ENCODE measurements at regions not wholly inside any gene's neighbourhood (a gene's known extent, or its start where the extent isn't known, plus 50 kb on each side); places are given as distances from the start of the nearest gene placed in this dataset.
"Not testable (repeated sequence)": the region's sequence is repeated elsewhere in the genome, so short reads cannot be mapped to it uniquely, and the experiment has no call there.

DNA sequence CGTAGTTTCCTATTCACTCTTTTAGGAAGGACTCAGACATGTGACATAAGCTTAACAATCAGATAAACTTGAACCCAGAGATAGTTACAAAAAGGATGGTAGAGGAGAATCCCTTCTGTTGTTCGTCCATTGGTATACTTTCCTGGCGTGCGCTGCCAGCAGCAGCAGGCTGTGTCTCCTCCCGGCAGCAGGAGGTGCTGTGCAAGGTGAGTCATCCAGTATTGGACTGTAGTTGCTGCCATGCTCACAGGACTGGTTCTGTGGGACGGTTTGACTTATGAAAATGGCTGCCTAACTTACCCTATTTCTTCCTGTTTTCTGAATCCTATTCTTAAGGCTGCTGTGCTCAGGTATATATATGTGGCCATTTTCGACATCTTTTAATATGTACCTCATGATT lies 253.4 kb upstream of the LRRC3B start:
- DNase-seq, result no peak

DNA sequence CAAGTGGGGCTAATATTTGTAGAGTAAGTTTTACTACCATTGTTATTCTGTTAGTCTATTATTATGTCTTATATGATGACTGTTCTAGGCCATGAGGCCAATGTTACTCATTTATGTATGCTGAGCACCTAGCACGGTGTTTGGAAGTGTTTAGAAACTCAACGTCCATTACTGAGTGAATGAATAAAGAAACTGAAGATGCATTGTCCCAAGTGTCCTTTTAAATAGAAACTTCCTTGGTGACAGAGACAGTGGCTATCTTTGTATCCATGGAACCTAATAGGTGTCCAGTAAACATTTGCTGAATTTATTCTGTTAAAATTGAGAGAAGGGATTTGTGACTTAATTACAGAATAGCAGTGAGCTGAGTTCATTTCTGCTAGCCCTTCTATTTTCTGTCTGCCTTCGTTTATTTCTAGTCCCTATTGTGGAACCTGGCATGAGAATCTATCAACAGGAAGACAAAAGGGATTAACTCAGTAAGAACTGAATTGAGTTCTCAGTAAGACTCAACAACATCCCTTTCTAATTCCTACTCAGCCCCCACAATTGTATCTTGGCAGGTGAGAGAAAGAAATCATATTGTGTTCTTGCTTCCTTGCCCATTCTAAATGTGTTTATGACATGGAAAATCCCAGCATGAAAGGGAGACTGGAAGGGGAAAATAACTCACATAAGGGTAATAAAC lies 246.6 kb upstream of the LRRC3B start:
- DNase-seq, result no peak

DNA sequence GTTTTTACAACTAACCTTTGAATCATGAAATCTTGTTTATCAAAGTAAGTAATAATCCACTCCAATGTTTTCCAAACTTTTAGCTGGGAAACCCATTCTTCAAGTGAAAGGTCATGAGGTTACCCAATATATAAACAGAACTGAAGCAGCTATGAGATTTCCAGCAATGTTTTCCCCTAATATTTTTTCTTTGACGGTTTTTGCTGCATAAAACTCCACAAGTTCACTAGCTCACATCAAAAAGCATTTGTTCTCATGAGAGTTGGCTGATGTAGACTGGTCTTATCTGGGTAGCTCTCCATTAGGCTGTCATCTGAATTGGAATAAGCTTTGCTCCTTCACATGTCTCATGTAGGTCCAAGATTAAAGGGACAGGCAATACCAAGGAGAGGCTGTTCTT lies 241.2 kb upstream of the LRRC3B start:
- DNase-seq, result no peak

DNA sequence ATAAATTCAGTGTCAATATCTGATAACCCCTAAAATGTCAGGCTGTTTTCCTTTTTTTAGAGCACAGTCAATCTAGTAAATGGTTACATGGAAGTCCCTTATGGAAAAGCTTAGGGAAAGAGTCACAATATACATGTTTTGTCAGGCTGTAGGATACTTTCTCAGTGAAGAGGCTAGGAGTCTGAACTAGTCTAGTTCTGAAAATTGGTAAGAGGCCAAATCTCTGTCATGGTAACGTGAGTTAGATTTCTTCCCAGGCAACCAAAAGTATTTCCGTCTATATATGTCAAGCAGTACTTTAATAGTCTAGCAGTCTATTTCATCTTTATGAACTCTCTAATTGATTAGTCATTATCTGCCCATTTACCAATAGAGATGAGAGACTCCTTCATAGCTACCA lies 215.9 kb upstream of the LRRC3B start:
- no peak for DNase-seq

DNA sequence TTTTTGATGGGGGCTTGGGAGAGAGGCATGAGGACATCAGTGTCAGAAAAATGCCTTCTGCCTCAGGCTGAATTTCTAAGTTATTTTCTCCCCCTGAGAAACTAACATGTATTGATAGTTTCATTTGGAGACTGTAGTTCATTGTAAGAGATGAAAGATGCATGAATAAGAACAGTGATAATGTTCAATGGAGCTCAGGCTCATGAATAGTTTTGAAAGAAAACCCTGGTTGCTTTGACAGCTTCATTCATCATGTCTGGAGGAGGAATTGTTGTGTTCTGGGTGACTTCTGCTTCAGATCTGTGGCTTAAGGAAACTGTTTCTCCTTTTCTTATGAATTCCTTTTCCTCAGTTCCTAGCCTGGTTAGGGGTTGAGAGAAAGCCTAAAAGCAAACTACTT lies 204.0 kb upstream of the LRRC3B start:
- DNase-seq, result no peak

DNA sequence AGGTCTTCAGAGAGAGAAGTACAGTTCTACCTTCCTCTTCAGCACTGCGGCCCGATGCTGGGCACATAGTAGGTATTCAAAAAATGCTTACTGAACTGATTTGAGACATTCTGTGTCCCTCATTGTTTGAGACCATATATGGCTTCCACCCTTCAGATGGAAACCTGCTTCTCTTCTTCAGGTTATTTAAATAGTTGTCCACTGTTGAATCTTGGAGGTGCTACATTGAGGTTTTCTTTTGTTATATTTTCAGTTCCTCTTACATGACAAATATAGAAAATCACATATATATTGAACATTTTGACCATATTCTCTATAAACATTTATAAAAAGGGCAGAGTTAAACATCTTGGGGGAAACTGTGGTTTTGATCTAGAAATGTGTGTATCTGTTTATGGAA lies 200.2 kb upstream of the LRRC3B start:
- DNase-seq, result no peak

DNA sequence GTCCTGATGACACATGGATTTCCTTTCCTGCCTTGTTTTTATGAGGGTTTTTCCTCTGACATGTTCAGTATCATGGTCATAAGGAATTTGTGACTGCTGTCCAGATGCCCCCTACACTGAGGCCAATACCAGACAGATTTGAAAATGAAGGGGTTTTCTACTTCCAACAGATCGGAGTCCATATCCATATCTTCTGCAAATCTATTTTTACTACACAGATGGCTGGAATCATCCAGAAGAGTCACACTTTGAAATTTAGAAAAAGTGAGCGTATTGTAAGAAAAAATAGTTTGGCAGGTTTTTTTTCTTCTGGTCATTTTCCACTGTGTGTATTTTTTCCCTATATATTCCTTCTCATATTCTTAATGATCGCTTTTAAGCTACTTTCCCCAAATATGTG lies 197.5 kb upstream of the LRRC3B start:
- no peak for DNase-seq

DNA sequence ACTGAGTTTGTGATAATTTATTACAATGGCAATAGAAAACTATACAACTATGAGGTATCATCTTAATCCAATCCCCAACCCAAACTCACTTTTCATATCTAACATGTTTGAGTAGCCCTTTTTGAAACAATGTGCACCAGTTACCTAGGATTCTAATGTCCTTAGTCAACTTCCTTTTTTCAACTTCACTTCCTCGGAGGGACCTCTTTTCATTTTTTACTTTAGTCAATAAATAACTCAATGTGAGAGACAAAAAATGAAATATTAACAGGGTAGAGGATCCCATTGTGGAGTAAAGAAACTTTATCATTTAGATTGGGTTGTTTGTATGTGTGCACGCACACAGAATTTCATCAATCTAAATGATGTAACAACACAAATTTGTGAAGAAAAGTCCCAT lies 193.6 kb upstream of the LRRC3B start:
- no peak for DNase-seq

DNA sequence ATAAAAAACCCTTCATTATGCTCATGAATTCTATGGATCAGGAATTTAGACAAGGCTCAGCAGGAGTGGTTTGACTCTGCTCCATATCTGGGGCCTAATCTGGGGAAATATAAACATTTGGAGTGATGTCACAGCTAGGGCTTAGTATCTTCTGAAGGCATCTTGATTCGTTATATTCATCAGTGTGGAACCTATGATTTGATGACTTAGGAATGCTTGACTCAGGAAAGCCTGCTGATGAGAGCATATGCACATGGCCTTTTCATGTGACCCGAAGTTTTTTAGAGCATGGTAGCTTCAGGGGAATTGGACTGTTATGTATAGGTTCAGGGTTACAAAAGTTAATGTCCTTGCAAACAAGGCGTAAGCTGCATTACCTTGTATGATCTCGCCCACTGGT lies 184.9 kb upstream of the LRRC3B start:
- no peak for DNase-seq

DNA sequence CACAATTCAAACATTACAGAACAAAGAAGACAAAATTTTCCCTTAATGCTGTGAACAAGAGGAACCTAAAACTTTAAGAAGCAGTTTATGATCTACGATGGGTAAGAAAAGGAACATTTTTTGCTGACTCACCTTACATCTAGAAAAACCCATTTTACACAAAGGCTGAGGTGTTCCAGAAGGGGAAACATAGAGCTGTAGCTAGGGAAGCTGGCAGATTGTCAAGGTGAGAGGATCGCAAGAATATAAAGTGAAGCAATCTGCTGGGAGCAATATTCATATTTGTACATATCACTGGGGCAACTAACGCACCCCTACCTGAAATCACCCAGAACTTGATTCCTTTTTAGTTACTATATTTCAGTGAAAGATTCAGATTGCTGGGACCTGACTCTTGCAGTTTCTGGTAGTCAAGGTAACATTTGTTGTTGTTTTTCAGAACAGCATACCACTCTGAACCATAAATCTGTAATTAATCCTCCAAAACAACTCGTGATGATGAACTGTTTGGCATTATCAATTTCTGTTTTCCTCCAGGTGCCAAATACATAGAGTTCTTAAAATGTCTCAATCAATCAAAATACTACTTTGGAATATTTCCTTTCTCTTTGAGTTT lies 184.1 kb upstream of the LRRC3B start:
- DNase-seq, result no peak

DNA sequence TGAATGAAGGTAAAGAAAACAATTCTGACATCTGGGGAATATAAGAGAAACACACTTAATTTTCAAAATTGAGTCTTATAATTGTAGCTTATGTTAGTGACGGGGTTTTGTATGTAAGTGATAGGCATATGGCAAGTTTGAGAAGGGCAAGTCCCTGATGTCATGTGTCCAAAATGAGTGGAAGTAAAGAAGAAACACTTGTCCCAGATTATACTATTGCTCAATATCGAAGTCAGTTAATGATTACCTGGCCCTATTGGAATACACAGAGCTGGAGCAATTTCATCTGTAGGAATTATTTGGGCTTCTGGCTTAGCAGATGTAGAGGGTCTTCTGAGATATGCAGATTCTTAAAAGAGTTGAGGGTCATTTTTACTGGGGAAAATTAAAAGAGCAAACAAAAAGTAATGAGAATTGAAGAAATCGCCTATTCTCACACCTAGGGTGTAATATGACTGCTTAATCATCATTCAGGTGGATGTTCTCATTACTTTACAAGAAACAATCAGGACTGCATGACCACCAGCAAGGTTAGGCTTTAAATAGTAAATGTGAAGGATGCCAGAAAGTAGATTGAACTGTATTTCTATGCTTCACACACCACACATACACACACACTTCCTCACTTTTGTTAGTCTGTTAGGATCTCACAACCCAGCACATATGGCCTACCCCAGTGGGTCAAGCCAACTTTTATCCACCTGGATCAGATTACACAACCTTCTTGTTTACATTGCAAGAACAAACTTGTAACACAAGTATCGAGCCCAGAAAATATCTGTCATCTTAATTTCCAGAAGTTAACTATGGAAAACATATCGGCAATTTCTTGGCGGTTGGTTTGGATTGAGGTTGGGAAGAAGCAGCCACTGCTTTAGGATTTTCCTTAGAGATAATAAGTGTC lies 183.3 kb upstream of the LRRC3B start:
- DNase-seq, result no peak

DNA sequence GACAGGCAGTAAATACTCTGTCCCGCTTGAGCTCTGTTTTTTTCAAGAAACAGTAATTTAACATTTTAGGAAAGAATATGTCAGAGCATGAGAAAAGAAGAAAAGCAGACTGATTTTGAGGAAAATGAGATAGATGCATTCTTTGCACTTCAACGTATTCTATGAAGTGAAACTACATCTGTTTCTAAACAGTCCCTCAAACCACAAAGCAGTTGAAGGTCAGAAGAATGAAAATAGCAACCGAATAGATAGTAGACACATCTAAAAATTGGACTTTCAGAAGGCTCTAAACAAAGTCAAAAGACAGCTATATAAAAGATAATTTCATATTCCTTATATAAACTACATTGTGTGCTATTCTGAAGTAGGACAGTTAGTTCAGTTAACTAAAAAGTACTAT lies 172.6 kb upstream of the LRRC3B start:
- DNase-seq, result no peak

DNA sequence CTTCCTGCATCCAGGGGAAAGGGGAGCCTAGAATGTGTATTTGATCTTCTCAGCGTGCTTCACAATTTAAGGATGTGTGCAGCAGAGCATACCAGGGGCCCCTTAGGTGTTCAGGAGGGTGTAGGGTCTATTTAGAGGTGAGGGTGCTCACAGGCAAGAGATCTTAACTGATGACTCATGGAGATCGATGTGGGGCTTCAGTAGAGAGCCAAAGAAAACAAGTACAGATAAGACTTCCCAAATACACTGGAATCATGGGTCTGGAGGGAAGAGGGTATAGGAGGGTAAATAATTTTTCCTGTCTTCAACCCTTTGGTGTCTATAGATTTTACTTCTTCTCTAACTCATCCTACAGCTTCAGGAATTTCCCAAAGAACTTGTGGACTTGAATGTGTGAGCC lies 170.2 kb upstream of the LRRC3B start:
- no peak for DNase-seq

DNA sequence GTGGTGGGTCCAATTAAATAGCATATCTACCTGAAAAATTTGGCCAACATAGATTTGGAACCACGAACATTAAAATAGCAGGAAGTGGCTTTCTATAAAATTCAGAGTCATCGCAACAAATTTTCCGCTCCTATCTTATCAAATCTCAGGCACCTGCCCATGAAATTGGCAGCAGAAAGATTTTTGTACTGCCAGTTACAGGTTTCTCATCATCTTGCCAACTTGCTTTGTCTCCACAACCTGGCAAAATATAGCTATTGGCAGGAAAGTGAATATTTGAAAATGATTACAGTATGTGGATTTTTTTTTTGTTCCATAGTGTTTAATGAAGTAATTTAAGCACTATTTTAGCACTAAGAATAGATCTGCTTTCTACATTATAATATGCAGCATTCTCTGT lies 161.6 kb upstream of the LRRC3B start:
- DNase-seq, result no peak

DNA sequence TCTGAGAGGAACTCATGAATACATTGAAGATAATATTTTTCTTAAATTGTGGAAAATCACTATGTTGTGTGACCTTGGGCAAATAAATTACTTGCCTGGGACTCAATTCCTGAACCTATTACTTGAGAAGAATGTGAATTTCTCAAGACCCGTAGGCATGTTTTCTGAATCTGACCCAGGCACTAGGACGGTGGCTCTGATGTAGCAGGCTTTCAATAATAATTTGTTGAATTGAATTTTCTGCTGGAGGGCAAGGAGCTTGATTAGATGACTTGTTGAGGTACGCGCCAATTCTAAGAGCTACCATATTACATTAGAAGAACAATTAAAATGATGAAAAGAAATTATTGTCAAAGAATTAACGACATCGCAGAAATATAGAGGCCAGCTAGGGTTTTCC lies 150.2 kb upstream of the LRRC3B start:
- no peak for DNase-seq

DNA sequence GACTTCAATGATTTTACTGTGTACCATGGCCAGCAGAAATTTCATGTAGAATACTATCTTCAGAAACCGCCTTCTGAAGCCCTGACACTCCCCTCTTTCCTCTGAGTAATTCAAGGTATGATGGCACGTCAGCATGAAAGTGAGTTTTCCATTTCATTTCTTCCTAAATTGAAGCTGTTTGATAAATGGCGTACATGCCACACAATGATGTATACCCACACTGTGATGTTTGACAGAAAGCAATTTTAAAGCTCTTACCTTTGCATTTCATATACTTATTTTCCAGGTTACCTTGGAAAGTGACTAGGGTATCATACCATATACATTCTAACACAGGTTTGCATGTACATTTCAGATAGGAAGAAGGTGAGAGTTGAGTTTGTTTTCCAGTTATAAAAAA lies 147.9 kb upstream of the LRRC3B start:
- no peak for DNase-seq

DNA sequence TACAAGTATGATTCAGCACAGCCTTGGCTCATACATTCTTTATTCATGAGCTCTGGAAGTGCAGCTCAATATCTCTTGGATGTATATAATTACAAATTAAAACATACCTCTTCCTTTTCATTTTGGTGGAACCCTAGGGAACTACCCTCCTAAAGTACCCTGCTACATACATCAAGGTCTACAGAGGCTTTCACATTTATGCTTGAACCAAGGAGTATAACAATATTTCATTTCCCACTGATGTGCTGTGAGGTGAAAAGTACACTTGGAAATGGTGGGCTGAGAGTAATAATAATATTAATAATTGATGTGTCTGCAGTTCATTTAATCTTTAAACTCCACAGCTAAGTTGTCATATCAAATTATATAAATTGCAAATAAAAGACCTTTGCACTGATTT lies 142.2 kb upstream of the LRRC3B start:
- DNase-seq, result no peak

DNA sequence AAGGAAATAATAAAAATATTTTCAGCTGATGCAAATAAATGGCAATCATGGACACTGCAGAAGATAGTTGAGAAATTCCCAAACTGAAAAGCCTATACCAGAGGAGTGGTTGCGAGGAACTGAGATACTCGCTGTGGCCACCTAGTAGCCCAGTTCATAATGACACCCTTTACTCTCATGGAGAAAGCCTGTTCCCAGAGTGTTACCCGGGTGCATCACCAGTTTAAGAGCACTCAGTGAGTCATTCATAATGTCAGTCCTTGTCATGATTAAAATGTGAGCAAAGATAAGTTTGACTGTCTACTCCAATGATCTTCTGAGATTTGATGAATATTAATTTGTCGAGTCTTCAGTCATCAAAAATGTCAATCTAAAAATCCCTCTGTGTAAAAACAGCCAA lies 138.4 kb upstream of the LRRC3B start:
- no peak for DNase-seq

DNA sequence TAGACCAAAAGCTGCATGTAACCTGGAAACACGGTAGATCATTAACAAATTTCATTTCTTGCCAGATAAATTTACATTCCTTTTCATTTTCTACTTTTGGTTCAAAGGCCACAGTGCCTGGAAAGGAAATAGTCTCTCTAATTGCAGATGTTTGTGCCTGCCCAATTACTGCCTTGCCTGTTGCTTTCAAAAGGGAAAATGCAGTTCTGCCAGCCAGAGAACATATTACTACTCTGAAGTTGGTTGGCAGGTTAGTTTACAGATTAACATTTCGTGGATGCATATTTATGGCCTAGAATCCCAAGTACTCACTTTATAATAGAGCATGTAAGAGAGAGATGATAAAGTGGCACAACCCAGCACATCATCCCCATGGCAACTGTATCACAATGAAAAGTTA lies 124.3 kb upstream of the LRRC3B start:
- DNase-seq, result no peak

DNA sequence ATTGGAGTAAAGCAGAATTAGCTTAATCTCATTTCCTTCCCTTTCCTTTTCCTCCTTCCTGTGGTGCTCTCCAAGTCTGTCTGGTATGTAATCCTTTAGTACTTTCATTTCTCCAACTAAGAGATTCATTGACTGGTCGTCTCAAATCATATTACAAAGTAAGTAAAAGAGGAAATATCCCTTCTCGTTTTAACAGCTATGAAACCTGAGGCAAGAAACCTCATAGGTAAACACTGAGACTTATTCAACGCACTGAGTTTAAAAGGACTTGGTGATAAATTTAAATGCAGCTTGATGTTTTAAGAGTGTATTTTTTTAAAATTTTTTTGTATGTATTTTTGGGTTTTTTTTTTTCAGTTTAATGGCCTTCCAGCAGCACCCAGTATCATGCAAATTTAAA lies 117.2 kb upstream of the LRRC3B start:
- no peak for DNase-seq

DNA sequence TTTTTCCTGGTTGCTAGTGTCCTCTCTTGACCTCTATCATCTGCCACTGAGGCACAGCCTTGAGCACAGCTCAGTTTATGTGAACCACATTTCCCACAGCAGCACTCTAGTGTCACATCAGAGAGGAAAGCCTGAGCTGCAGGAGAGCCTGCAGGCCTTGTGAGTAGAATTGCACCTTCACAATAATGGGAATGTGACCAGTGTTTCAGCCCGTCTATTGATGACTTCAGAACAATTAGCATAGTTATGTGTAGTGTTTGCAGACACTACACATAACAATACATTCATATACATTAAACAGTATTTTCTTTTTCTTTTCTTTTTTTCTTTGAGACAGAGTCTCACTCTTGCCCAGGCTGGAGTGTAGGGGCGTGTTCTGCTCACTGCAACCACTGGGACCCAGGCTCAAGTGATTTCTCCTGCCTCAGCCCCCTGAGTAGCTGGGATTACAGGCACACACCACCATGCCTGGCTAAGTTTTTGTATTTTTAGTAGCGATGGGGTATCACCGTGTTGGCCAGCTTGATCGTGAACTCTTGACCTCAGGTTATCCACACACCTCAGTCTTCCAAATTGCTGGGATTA lies 108.0 kb upstream of the LRRC3B start:
- DNase-seq, result not testable (repeated sequence)

DNA sequence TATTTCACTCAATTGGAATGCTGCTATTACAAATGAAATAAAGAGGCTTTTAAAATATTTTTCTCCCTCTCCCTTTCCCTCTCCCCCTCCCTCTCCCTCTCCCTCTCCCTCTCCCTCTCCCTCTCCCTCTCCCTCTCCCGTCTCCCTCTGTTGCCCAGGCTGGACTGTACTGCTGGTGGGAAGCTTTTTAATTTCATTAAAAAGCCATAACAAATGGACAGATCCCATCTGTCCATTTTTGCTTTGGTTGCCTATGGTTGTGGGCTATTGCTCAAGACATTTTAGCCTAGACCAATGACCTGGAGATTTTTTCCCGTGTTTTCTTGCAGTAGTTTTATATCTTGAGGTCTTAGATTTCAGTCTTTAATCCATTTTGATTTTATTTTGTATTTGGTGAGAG lies 107.2 kb upstream of the LRRC3B start:
- DNase-seq, result no peak

DNA sequence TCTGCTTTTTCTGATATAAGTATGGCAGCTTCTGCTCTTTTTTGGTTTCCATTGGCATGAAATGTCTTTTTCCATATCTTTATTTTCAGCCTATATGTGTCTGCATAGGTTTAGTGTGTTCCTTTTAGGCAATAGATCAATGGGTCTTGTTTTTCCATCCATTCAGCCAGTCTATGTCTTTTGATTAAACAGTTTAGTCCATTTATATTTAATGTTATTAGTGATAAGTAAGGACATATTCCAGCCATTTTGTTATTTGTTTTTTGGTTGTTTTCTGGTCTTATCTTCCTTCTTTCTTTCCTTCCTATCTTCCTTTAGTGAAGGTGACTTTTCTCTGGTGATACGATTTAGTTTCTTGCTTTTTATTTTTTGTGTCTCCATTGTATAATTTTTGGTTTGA lies 101.3 kb upstream of the LRRC3B start:
- no peak for DNase-seq
